Large intestine (tissue), 3 donors: ENCODE measurements at regions not wholly inside any gene's neighbourhood (a gene's known extent, or its start where the extent isn't known, plus 50 kb on each side); places are given as distances from the start of the nearest gene placed in this dataset.

Experiments
- DNase-seq, 2 donors: peaks; one replicate each; pipeline versions ENCODE4 v3.0.0 to v3.0.0-alpha.2; 2013
- H3K27ac ChIP-seq: one replicate; pipeline ENCODE4 v1.5.1; 2013; ENCODE audit warnings: low read length
- H3K27me3 ChIP-seq: 2 replicates; pipeline ENCODE4 v1.6.1; 2013; ENCODE audit warnings: low read length; ENCODE audit not compliant: control insufficient read depth, insufficient read depth
- H3K36me3 ChIP-seq: 2 replicates; pipeline ENCODE4 v1.6.1; 2013; ENCODE audit warnings: low read length; ENCODE audit not compliant: control insufficient read depth, insufficient read depth
- H3K4me1 ChIP-seq: one replicate; pipeline ENCODE4 v1.6.1; 2013; ENCODE audit warnings: low read length; ENCODE audit not compliant: control insufficient read depth, insufficient read depth
- H3K4me3 ChIP-seq: one replicate; pipeline ENCODE4 v1.5.1; 2013; ENCODE audit warnings: low read length
- H3K9me3 ChIP-seq: one replicate; pipeline ENCODE4 v1.6.1; 2013; ENCODE audit warnings: mild to moderate bottlenecking, low read depth, low read length, moderate library complexity; ENCODE audit not compliant: control insufficient read depth
- WGBS: methylation state at CpG from one replicate; pipeline ENCODE4 v1.1.5; 2013; ENCODE audit warnings: low lambda C conversion rate; ENCODE audit not compliant: insufficient coverage; 5-methylcytosine and 5-hydroxymethylcytosine counted together

DNA sequence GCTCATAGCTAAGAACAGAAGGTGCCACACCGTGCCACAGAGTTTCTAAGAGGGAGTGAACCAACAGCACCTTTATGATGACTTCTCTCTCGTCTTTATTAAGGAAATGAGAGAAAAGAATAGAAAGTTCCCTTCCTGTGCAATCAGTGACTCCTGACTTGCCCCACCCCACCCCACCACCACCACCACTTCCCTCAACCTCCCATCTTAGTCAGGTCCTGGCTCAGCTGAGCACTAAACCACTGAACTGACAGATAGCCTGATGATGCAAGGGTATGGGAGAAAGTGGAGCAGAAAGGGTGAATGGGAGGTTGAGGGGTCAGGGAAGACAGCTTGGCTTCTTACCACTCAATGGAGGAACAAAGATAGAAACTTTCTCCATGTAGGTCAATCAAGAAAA is 75.2 kb upstream of the RMDN2 start:
- WGBS, result no CpG with 5 or more reads among the region's 2 CpGs
- Histone ChIP-seq H3K27me3 (peaks cover 4% of the 10 kb centered on the region), H3K4me1 (no peaks in the 10 kb centered on the region), H3K4me3 (no peak overlapping the region), H3K36me3 (no peaks in the 10 kb centered on the region), H3K9me3 (no peaks in the 10 kb centered on the region), H3K27ac (no peak overlapping the region)
- DNase-seq, result no peak

DNA sequence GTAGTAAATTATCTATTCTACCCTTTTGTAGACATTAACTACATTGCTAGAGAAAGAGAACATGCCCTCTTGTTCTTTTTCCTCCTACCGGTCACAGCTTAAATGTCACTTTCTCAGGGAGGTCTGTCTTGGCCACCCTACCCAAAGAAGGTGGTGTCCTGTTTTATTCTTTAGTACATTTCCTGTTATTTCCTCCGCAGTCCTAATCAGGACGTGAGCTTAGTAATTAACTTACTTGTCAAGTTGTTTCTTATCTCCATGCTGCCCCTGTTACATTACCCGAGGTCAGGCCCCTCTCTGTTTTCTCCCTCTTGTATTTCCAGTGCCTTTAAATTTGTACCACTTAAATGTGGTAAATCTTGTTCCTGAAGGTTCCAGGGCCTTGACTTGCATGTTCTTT is 73.7 kb upstream of the RMDN2 start:
- no peaks in the 10 kb centered on the region for H3K4me1 ChIP-seq
- no peaks in the 10 kb centered on the region for H3K9me3 ChIP-seq
- no peak overlapping the region for H3K4me3 ChIP-seq
- H3K36me3 ChIP-seq, result no peaks in the 10 kb centered on the region
- WGBS, result 10% methylated on average over 3 of the region's 4 CpGs
- no peak overlapping the region for H3K27ac ChIP-seq
- DNase-seq, result no peak
- peaks cover 4% of the 10 kb centered on the region for H3K27me3 ChIP-seq

DNA sequence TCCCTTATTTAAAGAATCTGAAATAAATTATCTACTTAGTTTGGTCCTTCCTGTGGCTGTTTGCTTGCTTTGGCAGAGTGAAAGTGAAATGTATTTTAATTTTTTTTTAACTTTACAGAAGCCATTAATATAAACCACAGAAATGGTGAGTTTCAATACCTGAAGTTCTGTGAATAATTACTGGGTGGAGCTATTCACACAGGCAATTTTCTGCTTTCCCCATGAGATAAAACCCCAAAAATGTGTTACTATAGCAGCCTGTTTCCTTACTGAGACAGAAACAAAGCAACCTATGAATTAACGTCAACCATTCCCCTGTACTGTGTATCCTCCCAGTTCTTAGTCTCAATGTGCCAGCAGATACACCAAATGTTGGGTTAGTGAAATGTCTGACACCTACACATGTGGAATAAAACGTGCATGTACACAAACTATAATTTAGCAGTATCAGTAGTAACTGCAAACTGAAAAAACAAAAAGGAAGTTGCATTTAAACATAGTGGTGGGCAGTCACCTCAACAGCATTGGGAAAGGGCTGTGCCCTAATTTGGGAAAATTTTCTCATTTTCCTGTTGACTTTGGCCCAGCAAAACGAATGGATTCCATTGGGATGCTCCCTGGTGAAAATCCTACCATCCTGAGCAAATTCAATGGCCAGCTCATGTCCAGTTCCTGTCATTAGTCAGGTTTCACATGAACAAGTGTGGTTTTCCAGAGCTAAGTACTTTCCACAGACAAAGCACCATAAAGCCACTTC is 73.1 kb upstream of the RMDN2 start:
- H3K36me3 ChIP-seq, result no peaks in the 10 kb centered on the region
- peaks cover 4% of the 10 kb centered on the region for H3K27me3 ChIP-seq
- no peak overlapping the region for H3K27ac ChIP-seq
- no peak overlapping the region for H3K4me3 ChIP-seq
- DNase-seq, result no peak
- no peaks in the 10 kb centered on the region for H3K4me1 ChIP-seq
- no peaks in the 10 kb centered on the region for H3K9me3 ChIP-seq
- WGBS, result no CpG with 5 or more reads among the region's 3 CpGs

DNA sequence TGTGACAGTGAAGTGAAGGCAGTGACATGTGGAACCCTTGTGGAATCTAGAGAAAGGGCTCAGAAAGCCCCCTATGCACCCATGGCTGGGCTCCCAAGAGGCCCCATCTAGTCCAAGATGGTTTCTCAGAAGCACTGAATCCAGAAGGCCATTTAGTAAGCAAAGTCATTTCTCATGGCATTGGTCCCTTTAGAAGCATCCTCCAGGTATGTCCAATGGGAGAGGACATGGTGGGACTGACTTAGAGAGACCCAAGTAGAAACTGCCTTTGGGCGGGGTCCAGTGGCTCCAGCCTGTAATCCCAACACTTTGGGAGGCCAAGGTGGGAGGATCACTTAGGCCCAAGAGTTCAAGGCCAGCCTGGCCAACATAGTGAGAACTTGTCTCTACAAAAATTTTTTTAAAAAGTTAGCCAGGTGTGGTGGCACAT is 72.5 kb upstream of the RMDN2 start:
- no peaks in the 10 kb centered on the region for H3K4me1 ChIP-seq
- H3K36me3 ChIP-seq, result no peaks in the 10 kb centered on the region
- WGBS, result no CpG with 5 or more reads among the region's 1 CpG
- DNase-seq, result no peak
- H3K4me3 ChIP-seq, result no peak overlapping the region
- no peak overlapping the region for H3K27ac ChIP-seq
- H3K27me3 ChIP-seq, result peaks cover 1% of the 10 kb centered on the region
- H3K9me3 ChIP-seq, result no peaks in the 10 kb centered on the region

DNA sequence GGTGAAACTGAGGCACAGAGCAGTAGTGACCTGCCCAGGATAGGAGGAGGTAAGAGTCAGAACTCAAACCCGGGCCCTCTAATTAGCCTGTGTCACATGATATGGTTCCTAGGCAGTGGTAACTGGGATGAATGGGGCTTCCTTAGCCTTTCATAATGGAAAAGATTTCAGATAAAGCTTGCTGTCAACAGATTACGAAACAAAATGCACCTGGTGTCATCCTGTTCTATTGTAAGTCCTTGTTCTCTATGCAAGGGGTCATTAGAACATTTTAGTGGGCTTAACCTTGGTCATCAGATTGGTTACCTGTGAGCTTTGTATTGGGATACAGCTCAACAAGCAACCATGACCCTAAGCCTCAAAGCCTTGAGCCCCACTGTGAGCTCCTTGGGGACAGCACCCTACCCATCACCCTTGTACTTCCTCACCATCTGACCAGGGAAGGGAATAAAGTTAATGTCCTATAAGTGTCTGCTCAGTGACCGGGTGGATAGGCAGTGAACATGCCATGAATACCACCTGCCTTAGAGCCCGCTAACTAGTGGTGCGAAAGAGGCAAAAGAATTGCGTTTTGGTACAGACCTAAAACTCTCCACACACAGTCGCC is 70.3 kb upstream of the RMDN2 start:
- WGBS, result 80% methylated on average over 1 of the region's 7 CpGs
- no peak overlapping the region for H3K4me3 ChIP-seq
- DNase-seq, result no peak
- peaks cover 6% of the 10 kb centered on the region for H3K9me3 ChIP-seq
- H3K27me3 ChIP-seq, result no peaks in the 10 kb centered on the region
- H3K36me3 ChIP-seq, result no peaks in the 10 kb centered on the region
- no peak overlapping the region for H3K27ac ChIP-seq
- H3K4me1 ChIP-seq, result no peaks in the 10 kb centered on the region

DNA sequence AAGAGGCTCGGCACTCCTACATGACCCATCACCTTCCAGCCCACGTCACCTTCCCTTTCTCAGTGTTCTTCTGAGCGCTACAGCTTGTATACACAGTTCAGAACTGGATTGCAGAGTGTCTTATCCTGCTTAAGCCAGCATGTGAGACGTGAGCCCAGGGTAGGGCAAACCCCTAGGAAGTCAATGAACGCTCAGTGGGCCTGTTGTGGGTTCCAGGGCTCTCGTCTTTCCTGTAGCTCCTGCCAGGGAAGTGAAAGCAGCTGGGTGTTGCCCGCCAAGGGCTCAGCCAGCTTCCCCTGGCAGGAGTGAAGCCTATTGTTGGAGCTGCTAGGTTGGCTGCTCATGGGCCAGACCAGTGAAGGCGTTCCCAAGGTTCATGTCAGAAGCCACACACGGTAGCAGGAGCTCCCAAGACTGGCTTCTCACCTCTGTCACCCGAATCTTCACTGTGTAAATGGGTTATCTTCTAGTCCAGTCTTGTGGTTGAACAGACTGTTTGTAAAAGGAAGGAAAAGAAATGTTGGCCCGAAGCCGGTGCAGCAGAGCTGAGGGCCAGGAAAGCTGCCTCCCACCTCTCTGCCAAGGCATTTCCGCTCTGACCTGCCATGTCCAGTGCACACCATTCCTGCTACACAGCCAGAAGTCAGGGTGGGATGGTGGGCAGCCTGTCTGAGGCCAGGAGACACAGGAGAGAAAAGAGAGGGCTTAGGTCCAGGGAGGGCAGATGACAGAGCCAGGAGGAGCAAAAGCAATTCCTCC is 69.6 kb upstream of the RMDN2 start:
- H3K4me1 ChIP-seq, result no peaks in the 10 kb centered on the region
- no CpG with 5 or more reads among the region's 13 CpGs for WGBS

DNA sequence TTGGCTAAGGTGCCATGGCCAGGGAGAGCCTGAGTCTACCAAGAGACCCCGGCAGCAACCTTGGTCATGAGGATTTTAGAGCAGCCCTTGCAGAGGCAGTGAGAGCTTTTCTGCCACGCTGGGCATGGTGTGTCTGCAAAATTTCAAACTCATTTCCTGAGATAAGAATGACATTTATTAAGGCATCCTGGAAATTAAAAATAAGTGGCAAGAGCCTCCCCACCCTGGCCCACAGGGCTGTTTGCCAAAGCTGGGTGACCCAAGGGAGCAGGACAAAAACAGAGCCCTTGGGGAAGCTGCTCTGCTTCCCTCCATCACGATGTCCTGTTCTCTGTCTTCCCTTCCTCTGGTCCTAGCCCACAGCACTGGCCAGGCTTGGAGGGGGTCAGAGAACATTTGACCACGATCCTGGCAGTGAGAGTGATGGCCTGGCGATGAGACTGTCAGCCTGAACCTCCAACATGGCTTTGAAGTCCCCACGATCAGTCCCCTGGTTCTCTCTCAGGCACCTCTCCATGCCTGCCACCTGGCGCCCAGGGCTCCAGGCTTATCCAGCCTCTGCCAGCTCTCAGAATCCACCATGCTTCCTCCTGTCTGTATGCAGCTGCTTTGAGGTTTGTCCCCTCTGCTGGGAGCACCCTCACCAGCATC is 68.9 kb upstream of the RMDN2 start:
- WGBS, result no CpG with 5 or more reads among the region's 7 CpGs
- Histone ChIP-seq H3K9me3 (peaks cover 6% of the 10 kb centered on the region), H3K27me3 (no peaks in the 10 kb centered on the region), H3K4me1 (no peaks in the 10 kb centered on the region), H3K36me3 (no peaks in the 10 kb centered on the region), H3K4me3 (no peak overlapping the region), H3K27ac (no peak overlapping the region)
- no peak for DNase-seq

More for the DNA sequence above, 69.6 kb upstream of the RMDN2 start:
- Histone ChIP-seq H3K27ac (no peak overlapping the region), H3K4me3 (no peak overlapping the region), H3K9me3 (peaks cover 6% of the 10 kb centered on the region), H3K27me3 (no peaks in the 10 kb centered on the region), H3K36me3 (no peaks in the 10 kb centered on the region)
- no peak for DNase-seq

DNA sequence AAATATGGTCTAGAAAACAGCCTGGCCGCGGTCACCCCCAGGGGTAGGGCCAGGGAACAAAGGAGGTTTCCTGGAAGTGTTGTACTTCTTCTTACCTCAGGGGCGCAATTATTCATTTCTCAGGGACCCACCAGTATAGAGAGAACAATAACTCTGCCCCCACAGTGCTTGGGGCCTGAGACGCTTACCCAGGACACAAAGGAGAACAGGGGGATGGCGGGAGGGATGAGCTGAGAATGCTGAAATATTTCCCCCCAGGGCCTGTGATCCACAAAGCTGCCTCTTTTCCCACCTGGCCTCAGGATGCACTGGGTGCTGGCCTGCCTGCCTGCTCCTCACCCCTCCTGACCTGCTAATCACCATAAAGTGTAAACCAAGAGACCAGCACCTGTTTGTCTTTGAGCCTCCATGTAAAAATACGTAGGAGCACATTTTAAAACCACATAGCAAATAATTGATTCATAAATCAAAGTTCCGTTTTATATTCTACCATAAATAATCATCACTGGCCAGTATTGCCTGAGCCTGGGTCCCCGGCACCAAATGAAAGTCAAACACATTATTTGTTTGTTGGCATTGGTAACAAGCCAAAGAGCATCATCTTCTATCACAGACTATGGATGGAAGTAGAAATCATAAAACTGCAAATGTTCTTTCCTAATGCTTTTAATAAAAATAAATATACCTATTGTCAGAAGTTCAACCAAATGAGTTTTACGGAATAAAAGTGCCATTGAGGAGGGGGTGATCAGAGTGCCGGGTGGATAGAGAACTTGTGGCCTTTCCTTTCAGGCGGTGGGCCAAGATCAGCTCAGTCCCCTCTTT is 67.3 kb upstream of the RMDN2 start:
- no peaks in the 10 kb centered on the region for H3K36me3 ChIP-seq
- peaks cover 3% of the 10 kb centered on the region for H3K27me3 ChIP-seq
- H3K4me3 ChIP-seq, result no peak overlapping the region
- peaks cover 6% of the 10 kb centered on the region for H3K9me3 ChIP-seq
- H3K27ac ChIP-seq, result no peak overlapping the region
- H3K4me1 ChIP-seq, result no peaks in the 10 kb centered on the region
- 70% methylated on average over 2 of the region's 11 CpGs for WGBS
- no peak for DNase-seq

DNA sequence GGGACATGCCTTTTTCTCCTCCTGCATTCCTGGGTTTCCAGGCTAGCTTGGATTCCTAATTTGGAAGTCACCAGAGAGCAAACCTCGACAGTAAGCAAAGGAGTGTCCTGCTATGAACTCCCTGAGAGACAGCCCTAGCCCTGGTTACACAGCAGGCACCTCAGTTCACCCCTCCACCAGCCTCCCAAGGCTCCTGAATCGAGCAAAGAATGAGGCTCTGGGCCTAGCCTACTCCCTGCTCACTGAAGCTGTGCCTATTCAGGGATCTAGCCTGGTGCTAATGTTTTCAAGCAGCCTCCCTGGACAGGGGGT is 66.7 kb upstream of the RMDN2 start:
- no peaks in the 10 kb centered on the region for H3K4me1 ChIP-seq
- WGBS, result no CpG with 5 or more reads among the region's 2 CpGs

More for the DNA sequence above, 66.7 kb upstream of the RMDN2 start:
- H3K27me3 ChIP-seq, result peaks cover 3% of the 10 kb centered on the region
- H3K36me3 ChIP-seq, result no peaks in the 10 kb centered on the region
- H3K9me3 ChIP-seq, result peaks cover 6% of the 10 kb centered on the region
- no peak for DNase-seq
- no peak overlapping the region for H3K4me3 ChIP-seq
- no peak overlapping the region for H3K27ac ChIP-seq
